GM18520 (cell line): ENCODE measurements at regions not wholly inside any gene's neighbourhood (a gene's known extent, or its start where the extent isn't known, plus 50 kb on each side); places are given as distances from the start of the nearest gene placed in this dataset.

ENCODE experiments used
- ATAC-seq: cut with Tn5 transposase; IDR thresholded peaks from one replicate; pipeline ENCODE4 v1.9.1; 2021; ENCODE audit not compliant: unreplicated experiment

DNA sequence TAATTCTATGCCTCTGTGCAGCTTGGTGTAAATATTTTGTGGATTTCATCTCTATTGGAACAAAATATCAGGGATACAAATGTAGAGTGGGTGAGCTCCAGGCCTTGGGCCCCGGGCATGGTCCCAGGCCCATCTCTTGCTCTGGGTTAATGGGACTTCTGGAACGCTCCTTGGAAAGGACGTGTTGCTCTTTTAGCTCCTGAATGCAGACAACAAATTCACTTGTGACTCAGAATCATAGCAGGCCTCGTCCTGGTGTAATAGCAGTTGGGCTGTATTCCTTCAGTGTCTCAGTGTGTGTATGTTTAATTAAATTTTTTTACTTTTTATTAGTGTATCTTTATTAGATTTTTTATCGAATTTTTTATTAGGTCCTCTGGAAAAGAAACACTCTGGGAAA is 266.7 kb upstream of the C2CD4B start:
- ATAC-seq, result no peak

DNA sequence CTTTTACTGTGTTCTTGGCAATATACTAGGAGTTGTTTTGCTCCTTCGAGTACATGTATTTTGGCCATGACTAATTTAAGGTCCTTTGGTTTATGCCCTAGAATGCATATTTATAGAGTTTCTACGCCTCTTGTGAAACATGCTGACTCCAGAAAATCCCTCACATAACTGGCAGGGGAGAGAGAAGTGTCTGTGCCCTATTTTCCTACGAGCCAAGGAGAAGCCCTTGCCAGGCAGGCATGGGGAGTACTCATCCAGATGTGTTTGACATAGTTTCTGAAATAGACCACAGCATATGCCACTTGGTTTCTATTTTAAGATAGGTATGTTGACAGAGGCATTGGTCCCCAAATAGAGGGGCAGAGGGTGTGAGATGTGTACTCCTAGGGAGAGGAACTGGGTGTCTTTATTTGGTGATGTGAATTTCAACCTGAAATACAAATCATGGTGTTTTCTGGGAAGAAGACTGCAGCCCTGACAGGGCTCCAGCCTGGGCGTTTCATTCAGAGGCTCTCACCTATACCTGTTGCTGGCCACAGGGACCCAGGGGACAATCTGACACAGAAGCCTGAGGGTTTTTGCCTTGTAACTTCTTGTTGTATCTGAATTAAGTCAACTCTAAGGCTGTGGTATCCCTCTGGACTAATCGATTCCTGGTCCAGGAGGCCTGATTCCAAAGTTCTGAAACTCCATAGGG is 267.8 kb upstream of the C2CD4B start:
- ATAC-seq, result no peak

DNA sequence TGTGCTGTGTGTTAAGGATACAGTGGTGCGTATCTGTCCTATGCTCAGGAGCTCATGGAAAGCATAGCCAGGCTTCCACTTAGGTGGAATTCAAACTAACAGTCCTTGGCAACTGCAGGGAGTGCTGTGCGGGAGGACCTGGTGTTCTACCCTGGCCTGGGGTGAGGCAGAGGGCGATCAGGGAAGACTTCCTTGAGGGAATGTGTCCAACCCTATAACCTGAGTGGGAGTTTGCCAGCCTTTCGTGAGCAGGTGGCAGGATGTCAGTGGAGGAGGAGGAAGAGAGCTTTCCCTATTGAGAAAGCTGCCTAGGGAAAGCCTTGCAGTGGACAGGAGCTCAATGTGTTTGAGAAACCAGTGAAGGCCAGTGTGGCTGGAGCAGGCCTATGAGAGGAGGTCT is 271.1 kb upstream of the C2CD4B start:
- ATAC-seq, result no peak

DNA sequence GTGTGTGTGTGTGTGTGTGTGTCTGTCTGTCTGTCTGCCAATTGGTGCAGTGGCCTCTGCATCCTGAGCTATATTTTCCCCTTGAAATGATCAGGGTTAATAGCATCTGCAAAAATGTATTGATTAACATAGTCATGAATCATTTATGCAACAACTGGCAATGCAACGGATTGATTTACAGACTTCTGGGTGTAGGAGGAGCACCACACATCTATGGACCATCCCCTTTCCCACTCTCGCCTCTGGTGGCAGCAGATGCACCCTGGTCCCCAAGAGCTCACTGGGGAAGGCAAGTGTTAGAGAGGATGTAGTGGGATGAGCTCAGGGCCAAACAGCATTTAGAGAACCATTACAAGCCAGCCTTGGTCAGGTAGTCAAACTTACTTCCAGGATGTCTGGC is 272.7 kb upstream of the C2CD4B start:
- ATAC-seq, result no peak

DNA sequence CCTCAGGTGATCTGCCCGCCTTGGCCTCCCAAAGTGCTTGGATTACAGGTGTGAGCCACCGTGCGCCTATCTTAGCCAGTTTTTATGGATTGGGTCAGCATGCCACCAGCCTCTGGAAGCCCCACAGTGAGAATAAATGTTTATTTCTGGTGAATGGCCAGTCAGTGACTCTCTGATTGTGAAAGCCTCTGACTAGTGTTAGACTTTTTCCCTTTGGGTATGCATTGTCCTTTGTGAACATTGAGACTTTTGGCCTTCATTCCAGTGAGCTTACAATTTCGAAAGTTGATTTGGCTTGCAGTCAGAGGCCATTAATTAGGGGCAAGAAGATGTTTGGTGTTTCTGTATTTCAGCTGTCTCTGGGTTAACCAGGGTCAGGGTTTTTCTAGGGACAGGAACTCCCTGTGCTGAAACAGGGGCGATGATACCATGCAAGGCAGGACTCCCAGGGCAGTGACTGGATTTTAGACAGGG is 274.5 kb upstream of the C2CD4B start:
- ATAC-seq, result no peak

DNA sequence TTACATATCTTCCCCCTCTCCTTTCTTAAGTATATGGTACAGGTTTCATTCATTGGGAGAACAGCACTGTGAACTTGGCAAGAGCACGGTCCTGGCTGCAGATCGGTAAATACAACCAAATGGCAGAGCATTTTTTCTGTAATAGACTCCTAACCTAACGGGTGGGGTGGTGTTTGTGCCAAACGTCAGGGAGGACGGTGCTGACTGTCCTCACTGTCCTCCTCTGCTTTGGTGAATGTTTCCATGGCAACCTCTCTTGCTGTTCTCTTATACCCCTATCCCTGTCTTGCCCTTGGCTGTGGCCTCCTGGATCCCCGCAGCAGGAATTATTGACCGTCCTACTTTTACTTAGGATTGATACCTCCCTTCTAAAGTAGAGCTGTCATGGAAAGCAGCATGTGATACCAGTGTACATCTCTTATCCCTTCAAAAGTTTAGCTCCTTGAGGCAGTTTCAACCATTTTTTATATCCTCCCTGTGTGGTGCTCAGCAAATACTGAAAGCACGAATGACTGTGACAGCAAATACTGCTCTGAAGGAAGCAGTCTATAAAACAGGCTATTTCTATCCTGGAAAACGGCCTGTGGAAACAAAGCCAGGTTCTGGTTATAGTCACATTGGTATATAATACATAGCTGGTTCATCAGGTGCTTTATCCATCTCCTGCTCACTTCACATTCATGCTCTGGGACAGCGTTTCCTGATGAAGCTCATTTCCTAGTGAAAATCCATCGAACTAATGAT is 275.4 kb upstream of the C2CD4B start:
- ATAC-seq, result no peak

DNA sequence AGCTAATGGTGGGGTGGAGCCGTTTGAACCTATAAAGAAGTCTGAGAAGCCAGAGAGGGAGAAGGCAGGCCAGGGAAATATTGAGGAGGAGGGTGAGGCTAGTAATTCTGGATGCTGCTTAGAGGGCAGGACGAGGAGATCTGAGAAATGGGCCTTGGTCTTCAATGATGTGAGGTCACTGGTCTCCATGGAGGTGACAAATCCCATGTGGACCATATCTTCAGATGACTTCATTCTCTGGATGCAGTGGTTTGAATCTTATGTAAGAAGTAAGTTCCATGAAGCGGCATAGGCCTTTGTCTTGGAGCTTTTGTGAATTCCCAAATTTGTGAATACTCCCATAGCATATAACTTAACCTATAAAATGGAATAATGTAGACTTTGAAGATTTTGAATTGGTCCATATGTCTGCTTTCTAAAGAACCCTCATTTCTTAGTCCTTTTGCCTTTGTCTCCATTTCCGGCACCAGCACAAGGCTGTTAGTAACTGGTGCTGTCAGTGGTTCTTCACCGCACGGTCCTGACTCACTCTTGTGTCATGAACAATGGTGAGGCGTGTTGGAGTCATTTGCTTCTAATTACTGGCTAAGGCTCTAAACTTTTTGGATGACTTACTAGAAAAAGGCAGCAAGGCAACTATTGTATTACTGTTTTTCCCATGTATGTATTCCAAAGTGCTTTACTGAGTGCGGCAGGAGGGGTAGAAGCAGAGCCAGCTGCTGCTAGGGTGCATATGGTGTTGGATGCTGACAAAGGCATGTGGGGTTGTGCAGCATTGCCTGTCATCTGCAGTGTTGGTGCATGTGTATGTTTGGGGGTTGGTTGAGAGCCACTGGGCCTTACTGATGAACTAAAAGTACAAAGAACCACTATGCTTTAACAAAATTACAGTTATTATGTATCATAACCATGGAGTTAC is 279.3 kb upstream of the C2CD4B start:
- ATAC-seq, result no peak

DNA sequence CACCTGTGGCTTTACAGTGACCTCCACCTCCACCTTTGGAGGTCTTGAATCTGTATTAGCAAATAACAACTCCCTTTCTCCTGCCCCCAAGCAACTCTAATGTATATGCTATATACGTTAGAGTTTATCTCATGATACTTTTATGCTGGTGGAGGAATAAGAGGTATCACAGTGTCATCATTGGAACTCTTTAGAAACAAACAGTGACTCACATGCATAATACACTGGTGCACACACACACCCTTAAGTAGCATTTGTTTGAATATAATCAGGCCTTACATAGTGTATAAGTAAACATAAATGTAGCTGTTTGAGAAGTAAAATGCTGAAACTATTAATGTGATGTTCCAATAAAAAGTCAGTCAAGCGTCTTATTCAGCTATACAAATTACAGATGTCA is 280.2 kb upstream of the C2CD4B start:
- ATAC-seq, result no peak

DNA sequence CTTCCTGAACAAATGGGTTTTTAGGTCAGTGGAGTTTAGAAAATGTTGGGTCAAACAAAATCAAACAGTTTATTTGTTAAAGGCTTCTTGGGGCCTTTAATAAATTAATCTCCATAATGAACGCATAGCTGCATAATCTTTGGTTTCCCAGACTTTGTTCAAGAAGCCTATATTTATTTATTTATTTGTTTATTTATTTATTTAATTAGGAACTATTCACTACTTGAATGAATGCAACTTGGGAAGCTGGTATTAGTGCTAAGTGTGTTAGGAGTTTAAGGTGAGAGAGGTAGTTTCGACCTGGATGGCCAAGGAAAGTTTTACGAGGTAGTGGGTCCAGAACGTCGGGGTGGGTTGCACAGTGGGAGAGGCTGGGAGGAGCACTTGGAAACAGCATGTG is 281.9 kb upstream of the C2CD4B start:
- ATAC-seq, result no peak

DNA sequence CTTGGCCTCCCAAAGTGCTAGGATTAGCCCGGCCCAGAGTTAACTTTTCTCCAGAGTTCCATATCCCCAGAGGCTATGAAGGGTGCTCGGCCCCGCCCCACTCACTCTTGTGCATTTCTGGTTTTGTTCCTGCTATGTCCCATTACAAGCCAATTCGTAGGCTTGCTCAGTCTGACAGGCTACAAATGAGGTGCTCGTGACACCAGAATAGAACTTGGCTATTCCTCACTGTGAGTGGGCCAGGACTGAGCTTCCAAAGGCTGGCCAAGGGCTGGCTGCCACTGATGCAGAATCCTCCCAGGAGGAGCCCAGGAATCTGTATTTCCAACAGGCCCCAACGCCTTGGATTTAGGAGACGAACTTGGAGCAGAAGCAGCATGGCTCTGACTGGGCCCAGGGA is 282.7 kb upstream of the C2CD4B start:
- ATAC-seq, result no peak

DNA sequence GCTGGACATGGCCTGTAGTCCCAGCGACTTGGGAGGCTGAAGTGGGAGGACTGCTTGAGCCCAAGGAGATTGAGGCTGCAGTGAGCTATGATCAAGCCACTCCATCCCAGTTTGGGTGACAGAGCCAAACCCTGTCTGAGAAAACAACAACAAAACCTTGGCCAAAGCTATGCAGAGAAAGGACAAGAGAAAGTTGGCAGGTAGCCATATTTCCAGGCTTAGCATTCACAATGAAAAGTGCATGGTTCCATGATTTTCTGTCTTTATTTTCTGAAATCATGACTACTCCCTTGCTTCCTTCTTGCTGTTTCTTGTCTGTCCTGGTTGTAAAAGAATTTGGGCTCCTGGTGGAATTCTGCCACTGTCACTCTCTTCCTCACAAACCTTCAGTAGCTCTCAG is 284.6 kb upstream of the C2CD4B start:
- no peak for ATAC-seq

DNA sequence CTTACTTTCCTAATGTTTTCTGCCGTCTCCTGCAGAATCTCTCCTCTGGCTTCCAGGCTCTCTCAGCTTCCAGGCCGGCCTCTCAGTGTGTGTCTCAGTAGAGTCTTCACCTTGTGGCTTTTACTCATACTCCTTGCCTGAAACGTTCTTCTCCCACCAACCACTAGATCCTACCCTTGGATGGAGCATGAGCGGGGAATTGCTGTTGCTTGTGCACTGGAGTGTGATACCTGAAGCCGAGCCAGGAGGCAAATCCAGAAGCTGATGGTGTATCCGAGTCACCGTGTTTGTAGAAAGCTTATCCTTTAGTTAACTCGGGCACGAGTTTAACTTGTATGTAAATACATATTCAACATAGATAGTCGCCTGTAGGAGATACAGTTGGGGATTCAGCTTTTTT is 285.0 kb upstream of the C2CD4B start:
- ATAC-seq, result no peak

DNA sequence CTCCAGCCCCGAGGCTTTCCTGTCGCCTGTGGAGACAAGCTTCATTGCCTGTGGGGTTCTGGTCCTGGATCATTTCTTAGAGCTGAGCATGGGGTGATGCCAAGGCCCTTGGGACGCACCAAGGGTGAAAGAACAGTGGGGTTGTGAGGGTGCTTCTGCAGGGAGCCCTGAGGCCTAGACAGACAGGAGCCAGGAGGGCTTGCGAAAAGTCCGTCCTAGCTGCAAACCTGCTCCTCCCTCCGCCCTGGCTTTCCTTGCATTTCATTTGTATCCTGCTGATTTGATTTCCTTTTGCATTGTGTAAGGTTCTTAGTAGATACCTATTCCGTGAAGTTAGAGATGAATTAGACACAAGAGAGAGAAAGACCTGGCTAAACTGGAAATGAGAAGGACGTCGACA is 286.9 kb upstream of the C2CD4B start:
- ATAC-seq, result no peak

DNA sequence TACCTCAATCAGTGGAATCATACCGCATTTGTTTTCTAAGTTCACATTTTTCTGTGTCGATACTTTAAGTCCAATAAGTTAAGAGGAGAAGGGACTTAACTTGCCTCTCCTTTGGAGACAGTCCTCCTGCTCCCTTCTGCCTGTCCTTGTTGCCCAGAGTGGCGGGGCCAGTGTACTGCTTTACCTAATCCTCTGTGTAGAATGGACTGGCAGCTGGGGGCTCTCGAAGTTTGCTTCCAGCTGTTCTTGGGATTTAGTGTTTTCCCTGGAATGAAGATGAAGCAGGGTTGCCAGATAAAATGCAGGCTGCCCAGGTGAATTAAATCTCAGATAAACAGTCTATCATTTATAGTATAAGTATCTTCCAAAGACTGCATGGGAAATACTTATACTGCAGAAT is 287.6 kb upstream of the C2CD4B start:
- ATAC-seq, result no peak

DNA sequence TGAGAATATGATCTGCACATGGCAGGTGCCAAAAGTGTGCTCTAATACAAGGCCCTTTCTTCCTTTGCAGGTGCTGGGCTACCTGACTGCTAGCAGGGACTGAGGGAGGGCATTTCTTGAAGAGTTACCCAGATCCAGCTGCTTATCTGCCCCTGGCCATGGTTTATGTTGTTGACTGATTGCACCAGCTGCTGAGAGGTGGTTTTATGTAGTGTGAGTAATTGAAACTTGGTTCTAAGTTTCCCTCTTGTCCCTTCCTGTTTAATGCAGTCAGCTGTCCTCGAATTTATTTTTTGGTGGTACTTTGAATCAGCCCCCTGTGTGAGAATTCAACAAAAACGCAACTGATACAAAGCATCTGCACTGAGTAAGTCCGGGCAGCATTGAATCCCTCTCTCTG is 288.3 kb upstream of the C2CD4B start:
- ATAC-seq, result no peak

DNA sequence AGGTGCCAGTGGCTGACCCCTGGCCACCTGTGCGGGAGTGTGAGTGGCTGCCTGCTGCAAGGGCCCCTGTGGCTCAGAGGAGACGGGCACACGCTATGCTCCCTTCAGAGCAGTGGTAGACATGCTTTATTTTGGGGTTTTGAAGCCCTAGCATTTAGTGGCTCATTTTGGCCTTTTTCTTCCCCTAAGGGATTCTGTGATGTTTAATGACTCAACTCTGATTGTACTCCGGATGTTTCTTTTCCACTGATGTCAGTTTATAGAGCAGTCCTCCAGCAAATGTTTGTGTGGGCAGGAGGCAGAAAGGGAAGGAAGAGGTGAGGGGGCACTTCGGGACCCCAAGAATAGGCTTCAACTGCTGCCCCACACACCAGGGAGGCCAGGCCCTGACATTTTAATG is 288.9 kb upstream of the C2CD4B start:
- no peak for ATAC-seq

DNA sequence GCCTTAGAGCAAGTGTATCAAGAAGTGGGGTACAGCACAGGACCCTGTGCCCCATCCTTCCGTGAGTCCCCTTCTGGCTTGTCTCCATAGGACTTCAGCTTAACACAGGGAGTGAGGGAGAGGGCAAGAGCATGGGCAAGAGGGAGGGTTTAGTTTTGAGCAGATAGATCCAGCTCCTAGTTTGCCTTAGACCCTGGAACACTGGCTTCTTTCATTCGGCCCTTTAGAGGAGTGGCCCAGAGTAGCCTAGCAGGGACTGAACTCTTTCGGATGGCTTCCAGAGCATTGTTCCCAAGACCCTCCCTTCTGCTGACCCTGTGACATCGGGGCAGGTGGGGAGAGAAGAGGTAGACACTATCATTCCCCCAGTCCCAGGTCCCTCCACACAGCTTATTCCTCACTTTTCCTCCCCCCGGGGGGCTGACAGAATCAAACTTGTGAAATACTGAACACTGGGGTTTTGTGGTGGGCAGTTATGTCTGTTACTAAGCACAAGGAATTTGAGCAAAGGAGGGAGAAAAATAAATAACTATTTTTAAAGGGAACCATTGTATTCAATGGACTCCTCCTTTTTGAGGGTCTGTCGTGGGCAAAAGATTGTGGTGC is 289.6 kb upstream of the C2CD4B start:
- no peak for ATAC-seq

DNA sequence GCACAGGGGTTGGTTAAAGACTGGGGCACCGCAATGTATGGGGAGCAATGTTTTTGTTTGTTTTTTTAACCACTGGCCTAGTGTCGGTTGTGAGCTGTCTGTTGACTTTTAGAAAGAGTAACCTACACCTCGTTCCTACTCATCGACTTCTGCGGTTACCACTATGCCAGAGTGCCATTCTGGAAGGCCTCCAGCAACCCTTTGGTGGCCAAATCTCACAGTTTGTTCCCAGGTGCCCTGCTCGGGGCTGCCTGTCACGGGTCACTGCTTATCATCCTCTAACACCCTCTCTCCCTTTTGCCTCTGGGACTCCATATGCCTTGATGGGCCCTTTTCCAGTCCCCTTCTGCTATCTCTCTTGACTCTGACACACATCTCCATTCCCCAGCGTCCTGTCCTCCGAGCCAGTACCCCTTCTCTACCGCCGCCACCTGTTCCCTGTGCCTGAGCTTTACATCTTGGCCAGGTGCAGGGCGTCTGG is 290.4 kb upstream of the C2CD4B start:
- ATAC-seq, result no peak

DNA sequence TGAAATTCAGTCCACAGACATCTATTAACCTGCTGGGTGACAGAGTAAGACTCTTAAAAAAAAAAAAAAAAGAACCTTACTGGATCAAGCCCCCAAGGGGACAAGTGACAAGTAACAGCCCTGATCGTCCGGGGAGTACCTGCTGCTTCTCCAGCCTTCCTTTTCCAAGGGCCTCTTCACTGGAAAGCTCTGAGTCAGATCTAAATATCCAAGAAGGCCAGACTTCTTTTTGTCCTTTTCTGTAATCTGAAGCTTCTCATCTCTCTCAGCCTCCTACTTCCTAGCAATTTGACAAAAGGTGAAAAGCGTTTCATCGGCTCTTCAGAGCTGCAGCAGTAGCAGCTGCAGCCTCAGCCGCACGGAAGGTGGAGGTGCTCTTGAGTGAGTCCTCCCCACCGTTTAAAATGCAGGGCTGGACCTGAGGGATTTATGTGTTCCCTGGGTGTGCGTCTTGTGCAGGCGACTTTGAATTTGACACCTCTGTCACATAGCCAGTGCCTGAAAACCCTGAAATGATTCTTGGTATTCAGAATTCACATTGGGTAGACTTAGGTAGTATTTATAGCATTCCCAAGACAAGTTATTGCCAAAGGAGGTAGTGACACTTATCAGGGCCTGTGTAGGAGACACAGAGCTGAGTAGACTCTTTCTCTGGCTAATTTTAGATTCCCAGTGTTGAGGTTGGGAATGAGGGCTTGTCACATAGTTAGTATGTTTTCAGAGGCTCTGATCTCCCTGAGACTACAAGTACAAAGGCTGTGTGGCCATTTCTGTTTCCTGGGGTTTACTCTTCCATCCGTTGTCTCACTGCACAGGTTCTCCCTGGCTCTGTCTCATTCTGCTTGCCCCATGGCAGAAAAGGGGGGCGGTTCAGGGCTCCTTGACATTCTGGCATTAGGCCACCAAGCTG is 291.2 kb upstream of the C2CD4B start:
- ATAC-seq, result no peak

DNA sequence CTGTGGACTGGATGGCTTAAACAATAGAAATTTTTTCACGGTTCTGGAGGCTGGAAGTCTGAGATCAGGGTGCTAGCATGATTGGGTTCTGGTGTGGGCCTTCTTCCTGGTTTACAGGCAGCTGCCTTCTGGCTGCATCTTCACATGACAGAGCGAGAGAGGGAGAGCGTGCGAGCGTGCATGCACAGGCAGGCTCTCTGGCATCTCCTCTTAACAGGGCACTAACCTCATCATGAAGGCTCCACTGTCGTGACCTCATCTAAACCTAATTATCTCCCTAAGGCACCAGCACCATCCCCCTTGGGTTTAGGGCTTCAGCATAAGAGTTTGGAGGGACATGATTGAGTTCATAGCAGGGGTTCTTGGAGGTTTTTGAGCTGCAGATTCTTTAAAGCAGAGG is 292.0 kb upstream of the C2CD4B start:
- ATAC-seq, result no peak
